ENCODE measurements at regions not wholly inside any gene's neighbourhood (a gene's known extent, or its start where the extent isn't known, plus 50 kb on each side); places are given as distances from the start of the nearest gene placed in this dataset.

DNA sequence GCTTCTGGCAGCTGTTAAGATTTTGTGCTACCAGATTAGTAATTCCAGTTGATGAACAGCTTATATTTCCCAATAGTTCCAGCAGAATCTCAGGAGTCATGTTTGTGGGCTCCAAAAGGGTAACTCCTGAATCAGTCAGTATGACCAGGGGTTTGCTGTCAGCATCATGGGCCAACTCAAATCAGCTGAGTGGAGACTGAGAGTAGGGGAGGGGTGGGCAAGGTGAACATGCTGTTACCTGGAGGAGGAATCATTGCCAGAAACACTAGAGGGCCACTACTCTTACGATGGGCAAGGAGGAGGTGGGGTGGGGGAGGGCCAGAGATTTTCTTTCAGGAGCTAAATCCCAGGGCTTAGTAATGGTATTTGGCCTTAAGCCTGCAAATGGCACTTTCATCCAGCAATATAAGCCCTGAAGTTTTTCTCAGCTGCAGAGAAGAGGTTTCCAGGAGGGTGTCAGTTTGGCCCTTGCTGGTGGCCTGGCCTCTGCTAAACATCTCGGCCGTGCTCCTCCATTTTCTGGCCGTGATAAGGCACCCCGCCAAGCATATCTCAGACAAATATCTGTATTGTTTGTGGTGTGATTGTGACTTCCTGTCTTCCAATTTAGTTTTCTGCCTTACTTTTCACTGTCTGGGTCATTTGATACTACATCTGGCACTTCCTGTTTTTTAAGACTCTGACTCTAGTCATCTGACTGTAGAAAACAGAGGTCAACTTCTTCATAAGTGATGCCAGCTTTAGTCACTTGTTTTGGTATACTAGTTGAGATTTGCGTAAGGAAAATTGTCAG lies 120.5 kb upstream of the CXCR4 start:
- Histone ChIP-seq H3K9ac (ENCODE audit: insufficient read depth in 1 of 2, low read depth in 2 of 2, low read length in 2 of 2) (no peak overlapping the region), H3K27me3 (ENCODE audit: control insufficient read depth in 2 of 2, insufficient read depth in 2 of 2, low read length in 2 of 2) (peaks cover 0 to 27% of the 10 kb centered on the region in 2 experiments; a peak in 2 of 5 replicates), H3K4me1 (replicated peaks in 1 of 2; ENCODE audit: control insufficient read depth in 2 of 2, insufficient read depth in 2 of 2, low read length in 2 of 2) (no peaks in the 10 kb centered on the region; a peak in 1 of 5 replicates), H3K4me3 (no peak overlapping the region), H3K27ac (ENCODE audit: extremely low read depth, low read depth, low read length) (no peak overlapping the region), H3K79me2 (ENCODE audit: control insufficient read depth, insufficient read depth, low read length) (no peaks in the 10 kb centered on the region), H2AFZ (ENCODE audit: low read depth, low read length) (no peak overlapping the region), H3K9me1 (ENCODE audit: control insufficient read depth, insufficient read depth, low read length) (no peaks in the 10 kb centered on the region), H4K20me1 (replicated peaks; ENCODE audit: control insufficient read depth, insufficient read depth, low read length) (no peaks in the 10 kb centered on the region), H3K36me3 (ENCODE audit: control insufficient read depth, insufficient read depth, low read length) (no peaks in the 10 kb centered on the region), H3K4me2 (ENCODE audit: insufficient read depth, low read length) (no peak overlapping the region), H3K9me3 (replicated peaks; ENCODE audit: control insufficient read depth, insufficient read depth, low read depth, low read length) (no peaks in the 10 kb centered on the region)
- in situ Hi-C loops (cut with MboI) (no loop called here), intact Hi-C loops (cut with micrococcal nuclease) (no loop called here)
- FAIRE-seq (no peak), DNase-seq (ENCODE audit: extremely low read depth in 1 of 4, low spot score in 3 of 4) (no peak), ATAC-seq (no peak)
- BruUV-seq (replicated peaks): no TSS peak
- POLR2A ChIA-PET: interaction anchor here (0.7 to 1.2 kb wide), 3 partner anchors 12 to 131 kb away, joined by 3 read pairs; no protein-coding TSS in a partner anchor
- CTCF ChIA-PET (ENCODE audit: low intra/inter-chr PET ratio): no interaction called here
- WGBS (ENCODE audit: insufficient coverage, low coverage, missing lambda C conversion rate): 0% methylated on average over 6 of the region's 6 CpGs
- TF ChIP-seq NR2C2 (CRISPR knock-in tag; IDR thresholded peaks at IDR 0.05): no peak
- peak; percentile 81 for TF ChIP-seq NR2C2 (tag; IDR thresholded peaks at IDR 0.05)
- TF ChIP-seq SAP30 (IDR thresholded peaks at IDR 0.05; ENCODE audit: borderline replicate concordance, insufficient read depth, low read depth, low read length, poor library complexity, severe bottlenecking): no peak
- TF ChIP-seq CUX1 (CRISPR knock-in tag; IDR thresholded peaks at IDR 0.05): no peak
- peak; percentile 88; the same call in 1 of the 2 replicates for TF ChIP-seq SOX6 (IDR thresholded peaks at IDR 0.05)
- no peak for TF ChIP-seq CBX3 (IDR thresholded peaks at IDR 0.05; ENCODE audit: borderline replicate concordance in 1 of 2, low read length in 2 of 2)
- TF ChIP-seq ARID1B (IDR thresholded peaks at IDR 0.05): peak; percentile 16; the same call in 1 of the 2 replicates
- TF ChIP-seq SNRNP70 (optimal IDR thresholded peaks at IDR 0.05; ENCODE audit: low read depth, low read length): no peak
- TF ChIP-seq PRDM10 (IDR thresholded peaks at IDR 0.05; ENCODE audit: partially characterized antibody): no peak
- no peak for TF ChIP-seq ZNF583 (CRISPR knock-in tag; IDR thresholded peaks at IDR 0.05)
- TF ChIP-seq PTTG1 (tag; IDR thresholded peaks at IDR 0.05; ENCODE audit: low read depth): no peak
- TF ChIP-seq PHF8 (IDR thresholded peaks at IDR 0.05; ENCODE audit: borderline replicate concordance, low read length): no peak
- peak; percentile 63 for TF ChIP-seq GABPA (tag; conservative IDR thresholded peaks at IDR 0.05; ENCODE audit: low read depth)
